Activated T-cell treated with anti-CD3 and anti-CD28 coated beads, Interleukin-2, amount 50 U/mL, for 72 hours (primary cell): ENCODE measurements at regions not wholly inside any gene's neighbourhood (a gene's known extent, or its start where the extent isn't known, plus 50 kb on each side); places are given as distances from the start of the nearest gene placed in this dataset.

Source experiments
- ATAC-seq, 2 donors: fragments of 150-1000 bp; cut with Tn5 transposase; replicated peaks in 1 of 2; 2 replicates each; pipeline ENCODE4 v1.10.0; 2021; ENCODE audit warnings: moderate library complexity in 2 of 2, mild to moderate bottlenecking in 1 of 2
- DNase-seq, 2 donors: peaks; one replicate each; pipeline ENCODE4 v3.0.0; 2021 to 2022; ENCODE audit warnings: mixed read lengths in 1 of 2
- H3K27ac Mint-ChIP-seq: one replicate; pipeline ENCODE4 v1.8.0; 2022; ENCODE audit warnings: mild to moderate bottlenecking, moderate library complexity, mixed read lengths
- H3K27me3 Mint-ChIP-seq: one replicate; pipeline ENCODE4 v1.8.0; 2022; ENCODE audit warnings: low read depth, mixed read lengths
- H3K36me3 Mint-ChIP-seq, 2 donors: one replicate each; pipeline ENCODE4 v1.8.0; 2022; ENCODE audit warnings: mixed read lengths in 2 of 2, mild to moderate bottlenecking in 1 of 2; ENCODE audit not compliant: insufficient read depth in 2 of 2
- H3K4me1 Mint-ChIP-seq: one replicate; pipeline ENCODE4 v1.8.0; 2022; ENCODE audit warnings: low read depth, mixed read lengths
- H3K4me3 Mint-ChIP-seq, 2 donors: one replicate each; pipeline ENCODE4 v1.8.0; 2022; ENCODE audit warnings: mild to moderate bottlenecking in 2 of 2, mixed read lengths in 2 of 2, moderate library complexity in 2 of 2
- H3K9me3 Mint-ChIP-seq, 2 donors: one replicate each; pipeline ENCODE4 v1.8.0; 2022; ENCODE audit warnings: mixed read lengths in 2 of 2

DNA sequence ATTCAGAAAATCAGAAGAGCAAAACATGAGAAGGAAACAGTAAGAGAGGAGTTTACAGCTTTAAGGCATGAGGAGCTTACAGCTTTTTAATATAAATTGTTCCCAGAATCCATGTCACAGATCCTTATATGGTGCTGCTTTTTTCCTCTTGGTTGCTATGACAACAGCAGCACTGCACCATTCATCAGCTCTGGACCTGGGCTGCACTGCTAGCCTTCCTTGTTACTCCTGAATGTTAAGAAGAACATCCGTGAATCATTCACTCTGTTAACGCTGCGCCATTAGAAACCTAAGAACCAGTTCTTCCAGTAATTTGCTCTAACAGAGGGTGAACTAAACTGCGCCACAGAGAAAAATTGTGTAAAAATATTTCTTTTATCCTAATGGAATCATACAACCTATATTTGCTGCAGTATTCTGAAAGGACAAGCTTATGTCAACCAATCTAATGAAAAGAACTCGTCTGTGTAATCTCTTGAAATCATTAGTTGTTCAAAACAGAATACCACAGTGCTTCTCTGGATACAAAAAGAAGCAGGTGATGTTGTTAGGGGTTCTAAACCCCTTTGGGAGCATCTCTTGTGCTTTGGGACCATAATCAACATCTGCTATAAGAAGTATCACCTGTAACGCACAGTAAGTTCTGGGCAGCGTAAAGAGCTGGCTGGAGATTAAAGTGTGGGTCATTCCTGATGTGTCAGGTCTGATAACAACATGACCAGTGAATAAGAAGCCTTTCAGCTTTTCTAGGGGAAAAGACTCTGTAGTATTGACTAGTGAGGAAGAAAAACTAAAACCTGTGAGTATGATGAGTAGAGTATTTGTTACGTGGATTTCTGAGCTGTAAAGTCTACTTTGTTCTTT lies 151.2 kb downstream of the TANC2 start:
- Mint-ChIP-seq H3K9me3 (no peaks in the 10 kb centered on the region), H3K27ac (no peak overlapping the region), H3K36me3 (no peaks in the 10 kb centered on the region), H3K4me1 (no peaks in the 10 kb centered on the region), H3K27me3 (no peaks in the 10 kb centered on the region), H3K4me3 (no peak overlapping the region)
- ATAC-seq (no peak), DNase-seq (no peak)

DNA sequence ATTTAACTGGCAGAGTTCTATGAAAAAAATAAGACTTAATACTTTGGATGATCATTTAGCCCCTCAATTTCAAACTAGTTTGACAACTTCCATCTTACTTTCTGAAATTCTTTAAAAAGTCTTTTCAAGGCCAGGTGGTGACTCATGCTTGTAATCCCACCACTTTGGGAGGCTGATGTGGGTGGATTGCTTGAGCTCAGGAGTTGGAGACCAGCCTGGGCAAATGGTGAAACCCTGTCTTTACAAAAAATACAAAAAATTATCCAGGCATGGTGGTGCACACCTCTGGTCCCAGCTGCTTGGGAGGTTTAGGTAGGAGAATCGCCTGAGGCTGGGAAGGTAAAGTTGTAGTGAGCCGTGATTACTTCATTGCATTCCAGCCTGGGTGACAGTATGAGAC lies 154.4 kb downstream of the TANC2 start:
- Mint-ChIP-seq H3K27me3 (no peaks in the 10 kb centered on the region), H3K4me3 (no peak overlapping the region), H3K27ac (no peak overlapping the region), H3K4me1 (no peaks in the 10 kb centered on the region), H3K9me3 (no peaks in the 10 kb centered on the region), H3K36me3 (no peaks in the 10 kb centered on the region)
- ATAC-seq = no peak
- no peak for DNase-seq

DNA sequence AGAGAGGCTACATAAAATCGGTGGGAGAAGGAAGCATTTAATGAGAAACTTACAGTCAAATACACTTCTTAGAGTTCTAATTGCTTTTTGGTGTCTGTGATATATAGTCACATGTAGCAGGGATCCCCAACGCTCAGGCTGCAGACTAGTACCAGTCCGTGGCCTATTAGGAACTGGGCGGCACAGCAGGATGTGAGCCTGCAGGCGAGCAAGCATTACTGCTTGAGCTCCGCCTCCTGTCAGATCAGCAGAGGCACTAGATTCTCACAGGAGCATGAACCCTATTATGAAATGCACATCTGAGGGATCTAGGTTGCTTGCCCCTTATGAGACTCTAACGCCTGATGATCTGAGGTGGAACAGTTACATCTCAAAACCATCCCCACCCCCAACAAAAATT lies 158.5 kb downstream of the TANC2 start:
- no peak for ATAC-seq
- no peak for DNase-seq
- Mint-ChIP-seq H3K27me3 (no peaks in the 10 kb centered on the region), H3K9me3 (peaks cover 0 to 1% of the 10 kb centered on the region in 2 donors), H3K27ac (no peak overlapping the region), H3K36me3 (no peaks in the 10 kb centered on the region), H3K4me1 (no peaks in the 10 kb centered on the region), H3K4me3 (no peak overlapping the region)

DNA sequence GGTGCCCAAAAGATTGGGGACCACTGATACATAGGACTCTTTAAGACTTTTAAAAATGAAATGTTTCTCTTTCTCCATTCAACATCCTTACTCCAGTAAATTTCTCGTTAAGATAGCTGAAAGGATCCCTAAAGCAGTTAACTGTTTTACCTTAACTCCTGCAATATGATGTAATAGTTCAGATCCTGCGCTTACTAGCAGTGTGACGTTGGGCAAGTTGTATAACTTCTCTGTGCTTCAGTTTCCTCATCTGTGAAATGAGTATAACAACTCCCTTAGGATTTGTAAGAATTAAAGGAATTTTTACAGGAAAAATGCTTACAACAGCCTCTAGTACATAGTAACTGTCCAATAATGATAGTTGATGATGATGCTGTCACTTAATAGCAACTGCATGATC lies 158.9 kb downstream of the TANC2 start:
- DNase-seq = no peak
- no peak overlapping the region for H3K4me3 Mint-ChIP-seq
- H3K4me1 Mint-ChIP-seq = no peaks in the 10 kb centered on the region
- no peak overlapping the region for H3K27ac Mint-ChIP-seq
- peaks cover 0 to 1% of the 10 kb centered on the region in 2 donors for H3K9me3 Mint-ChIP-seq
- no peak for ATAC-seq
- H3K27me3 Mint-ChIP-seq = no peaks in the 10 kb centered on the region
- no peaks in the 10 kb centered on the region for H3K36me3 Mint-ChIP-seq

DNA sequence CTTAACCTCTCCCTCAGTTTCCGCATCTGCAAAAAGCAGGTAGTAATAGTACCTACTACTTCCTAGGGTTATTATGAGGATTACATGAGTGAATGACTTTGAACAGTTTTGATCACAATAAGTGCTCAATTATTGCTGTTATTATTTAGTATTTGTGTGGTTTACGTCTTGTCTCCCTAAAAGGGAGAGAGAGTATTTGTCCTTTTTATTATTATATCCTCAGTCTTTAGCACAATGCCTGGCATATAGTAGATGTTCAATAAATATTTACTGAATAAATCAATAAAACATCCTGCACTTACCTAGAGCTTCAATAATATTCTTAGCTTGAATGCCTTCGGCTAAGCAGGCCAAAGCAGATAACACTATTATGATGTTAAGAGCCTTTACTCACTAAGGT lies 160.0 kb downstream of the TANC2 start:
- Mint-ChIP-seq H3K4me1 (no peaks in the 10 kb centered on the region), H3K9me3 (peaks cover 0 to 1% of the 10 kb centered on the region in 2 donors), H3K27me3 (no peaks in the 10 kb centered on the region), H3K4me3 (no peak overlapping the region), H3K36me3 (no peaks in the 10 kb centered on the region), H3K27ac (no peak overlapping the region)
- ATAC-seq (no peak), DNase-seq (no peak)

DNA sequence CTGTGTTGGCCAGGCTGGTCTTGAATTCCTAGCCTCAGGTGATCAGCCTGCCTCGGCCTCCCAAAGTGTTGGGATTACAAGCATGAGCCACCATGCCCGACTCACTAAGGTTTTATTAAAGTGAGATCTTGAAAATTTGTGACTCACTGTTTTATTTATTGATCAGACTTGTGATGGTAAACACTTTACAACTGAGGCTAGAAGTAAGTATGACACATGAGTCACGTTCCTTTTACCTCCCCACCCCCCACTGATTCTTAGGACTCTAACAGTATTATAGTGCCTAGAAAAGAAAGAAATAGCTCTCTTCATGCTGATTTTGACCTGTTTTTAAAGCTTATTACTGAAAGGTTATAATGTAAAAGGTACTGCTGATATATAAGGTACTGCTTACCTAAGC lies 160.6 kb downstream of the TANC2 start:
- no peak for ATAC-seq
- peaks cover 0 to 1% of the 10 kb centered on the region in 2 donors for H3K9me3 Mint-ChIP-seq
- no peak overlapping the region for H3K27ac Mint-ChIP-seq
- no peaks in the 10 kb centered on the region for H3K27me3 Mint-ChIP-seq
- H3K36me3 Mint-ChIP-seq = no peaks in the 10 kb centered on the region
- H3K4me1 Mint-ChIP-seq = no peaks in the 10 kb centered on the region
- DNase-seq = no peak
- no peak overlapping the region for H3K4me3 Mint-ChIP-seq

DNA sequence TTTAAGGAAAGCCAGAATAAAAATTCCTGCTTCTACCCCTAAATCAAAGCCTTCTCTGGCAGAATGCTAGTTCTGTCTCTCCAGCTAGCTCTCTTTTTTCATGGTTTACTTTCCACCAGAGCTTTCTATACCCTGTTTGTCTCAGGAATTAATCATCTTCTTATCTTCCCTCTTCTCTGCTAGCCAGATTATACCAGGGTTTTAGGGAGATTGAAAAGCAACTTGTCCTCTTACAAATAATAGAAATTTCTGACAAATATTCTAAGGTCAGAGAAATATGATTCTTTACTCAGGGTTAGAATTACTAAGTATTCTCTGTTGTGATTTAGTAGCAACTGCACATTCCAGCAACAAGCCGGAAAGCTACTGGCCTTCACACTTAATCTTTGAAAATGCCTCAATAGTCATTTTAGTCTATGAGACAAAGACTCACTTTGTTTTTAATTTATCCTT lies 166.4 kb downstream of the TANC2 start:
- Mint-ChIP-seq H3K9me3 (peaks cover 0 to 1% of the 10 kb centered on the region in 2 donors), H3K27me3 (no peaks in the 10 kb centered on the region), H3K27ac (no peak overlapping the region), H3K4me3 (no peak overlapping the region), H3K36me3 (no peaks in the 10 kb centered on the region), H3K4me1 (no peaks in the 10 kb centered on the region)
- no peak for DNase-seq
- no peak for ATAC-seq

DNA sequence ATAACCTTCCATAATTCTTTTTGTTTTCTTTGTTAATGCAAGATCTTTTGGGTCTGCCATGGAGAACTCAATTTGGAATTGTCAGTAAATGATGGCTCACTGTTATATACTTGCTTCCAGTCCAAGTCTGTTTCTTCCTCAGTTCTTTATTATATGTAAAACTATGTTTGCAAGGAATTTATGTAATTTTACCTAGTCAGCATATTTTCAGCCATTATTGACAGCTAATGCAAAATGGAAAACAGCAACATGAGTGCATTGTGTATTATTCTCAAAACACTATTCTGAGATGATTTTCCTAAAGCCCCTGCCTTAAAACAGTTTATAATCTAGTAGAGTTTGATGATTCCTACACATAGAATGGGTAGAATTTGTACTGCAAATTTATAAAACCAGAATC lies 167.5 kb downstream of the TANC2 start:
- no peak overlapping the region for H3K4me3 Mint-ChIP-seq
- DNase-seq (no peak), ATAC-seq (no peak)
- no peaks in the 10 kb centered on the region for H3K27me3 Mint-ChIP-seq
- no peaks in the 10 kb centered on the region for H3K36me3 Mint-ChIP-seq
- H3K4me1 Mint-ChIP-seq = no peaks in the 10 kb centered on the region
- no peak overlapping the region for H3K27ac Mint-ChIP-seq
- H3K9me3 Mint-ChIP-seq = peaks cover 0 to 1% of the 10 kb centered on the region in 2 donors

DNA sequence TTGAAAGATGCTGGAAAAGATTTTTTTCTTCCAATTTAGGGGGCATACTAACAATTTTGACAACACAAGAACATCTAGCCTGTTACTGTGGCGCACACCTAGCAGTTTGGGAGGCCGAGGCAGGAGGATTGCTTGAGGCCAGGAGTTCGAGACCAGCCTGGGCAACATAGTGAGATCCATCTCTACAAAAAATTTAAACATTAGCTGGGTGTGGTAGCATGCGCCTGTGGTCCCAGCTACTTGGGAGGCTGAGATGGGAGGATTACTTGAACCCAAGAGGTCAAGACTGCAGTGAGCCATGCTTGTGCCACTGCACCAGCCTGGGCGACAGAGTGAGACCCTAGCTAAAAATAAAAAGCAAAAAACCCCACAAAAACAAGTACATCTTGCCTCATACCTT lies 168.8 kb downstream of the TANC2 start:
- H3K27me3 Mint-ChIP-seq = no peaks in the 10 kb centered on the region
- no peaks in the 10 kb centered on the region for H3K4me1 Mint-ChIP-seq
- no peak overlapping the region for H3K27ac Mint-ChIP-seq
- DNase-seq = no peak
- H3K36me3 Mint-ChIP-seq = no peaks in the 10 kb centered on the region
- no peaks in the 10 kb centered on the region for H3K9me3 Mint-ChIP-seq
- ATAC-seq = no peak
- no peak overlapping the region for H3K4me3 Mint-ChIP-seq

DNA sequence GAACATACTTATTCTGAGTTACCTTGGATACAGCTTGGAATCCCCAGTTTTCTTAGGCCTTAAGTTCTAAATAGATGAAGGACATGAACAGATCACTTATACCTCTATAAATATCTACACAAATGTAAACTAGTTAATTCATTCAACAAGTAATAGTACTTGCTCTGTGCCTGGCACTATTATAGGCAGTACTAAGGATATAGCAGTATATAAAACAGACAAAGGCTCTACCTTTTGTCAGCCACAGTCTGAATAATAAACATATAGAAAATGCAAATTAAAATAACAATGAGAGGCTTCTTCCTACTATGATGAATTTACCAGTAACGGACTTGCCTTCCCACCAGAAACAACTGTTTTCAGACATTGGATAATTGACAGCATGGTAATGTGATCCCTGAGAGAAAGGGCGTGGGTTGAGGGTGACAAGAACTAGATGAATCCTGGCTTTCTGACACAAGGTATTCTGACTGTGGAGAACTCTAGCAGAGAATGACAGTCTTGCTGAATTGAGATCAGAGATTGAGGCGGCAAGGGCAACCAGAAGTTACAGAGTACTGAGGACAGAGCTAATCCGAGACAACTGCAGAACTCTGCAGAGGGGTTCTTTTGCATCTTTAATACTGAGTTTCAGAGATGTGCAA lies 170.5 kb downstream of the TANC2 start:
- no peak for ATAC-seq
- H3K27ac Mint-ChIP-seq = no peak overlapping the region

DNA sequence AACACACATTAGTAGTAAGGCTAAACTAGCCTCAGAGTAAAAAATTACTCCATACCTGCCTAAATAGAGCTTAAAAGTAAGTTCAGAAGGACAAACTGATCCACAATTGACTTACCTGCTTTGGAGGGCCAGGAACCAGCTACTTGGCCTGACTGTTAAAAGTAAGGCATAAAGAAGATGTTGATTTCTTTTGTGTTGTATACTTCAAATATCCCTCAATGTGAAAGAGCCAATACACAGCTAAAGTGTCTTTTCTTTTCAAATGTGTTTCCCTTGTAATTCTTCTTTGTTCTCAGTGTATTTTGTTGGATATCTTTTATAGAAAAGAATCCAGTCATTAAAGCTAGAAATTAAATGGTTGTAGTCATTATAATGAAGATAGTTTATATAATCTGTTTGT lies 171.1 kb downstream of the TANC2 start:
- no peak overlapping the region for H3K27ac Mint-ChIP-seq
- no peak for ATAC-seq
- H3K4me1 Mint-ChIP-seq = no peaks in the 10 kb centered on the region
- no peaks in the 10 kb centered on the region for H3K36me3 Mint-ChIP-seq
- no peak for DNase-seq
- H3K27me3 Mint-ChIP-seq = no peaks in the 10 kb centered on the region
- H3K9me3 Mint-ChIP-seq = no peaks in the 10 kb centered on the region
- H3K4me3 Mint-ChIP-seq = no peak overlapping the region

More for the DNA sequence above, 170.5 kb downstream of the TANC2 start:
- no peaks in the 10 kb centered on the region for H3K4me1 Mint-ChIP-seq
- no peak for DNase-seq
- H3K36me3 Mint-ChIP-seq = no peaks in the 10 kb centered on the region
- H3K4me3 Mint-ChIP-seq = no peak overlapping the region
- no peaks in the 10 kb centered on the region for H3K9me3 Mint-ChIP-seq
- no peaks in the 10 kb centered on the region for H3K27me3 Mint-ChIP-seq

DNA sequence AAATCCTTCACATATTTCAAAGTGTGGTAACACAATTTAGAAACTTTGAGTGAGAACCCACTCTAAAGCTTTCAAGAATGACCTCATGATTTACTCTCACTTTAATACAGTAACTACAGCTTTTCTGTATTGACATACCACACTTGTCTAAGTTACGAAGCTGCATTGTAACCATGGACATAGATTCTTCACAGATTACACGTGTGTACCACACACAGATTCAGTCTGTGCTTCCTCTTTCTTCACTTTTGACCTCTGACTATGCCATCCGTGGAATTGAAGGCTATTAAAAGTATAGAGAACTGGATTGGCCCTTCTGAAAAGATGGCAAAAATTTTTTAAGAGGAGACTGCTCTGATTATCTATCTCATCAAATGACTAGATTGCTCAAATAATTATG lies 172.7 kb downstream of the TANC2 start:
- DNase-seq (no peak), ATAC-seq (no peak)
- no peaks in the 10 kb centered on the region for H3K27me3 Mint-ChIP-seq
- peak overlapping the region; percentile 33 for H3K27ac Mint-ChIP-seq
- H3K9me3 Mint-ChIP-seq = no peaks in the 10 kb centered on the region
- H3K4me1 Mint-ChIP-seq = no peaks in the 10 kb centered on the region
- H3K36me3 Mint-ChIP-seq = no peaks in the 10 kb centered on the region
- H3K4me3 Mint-ChIP-seq = no peak overlapping the region

DNA sequence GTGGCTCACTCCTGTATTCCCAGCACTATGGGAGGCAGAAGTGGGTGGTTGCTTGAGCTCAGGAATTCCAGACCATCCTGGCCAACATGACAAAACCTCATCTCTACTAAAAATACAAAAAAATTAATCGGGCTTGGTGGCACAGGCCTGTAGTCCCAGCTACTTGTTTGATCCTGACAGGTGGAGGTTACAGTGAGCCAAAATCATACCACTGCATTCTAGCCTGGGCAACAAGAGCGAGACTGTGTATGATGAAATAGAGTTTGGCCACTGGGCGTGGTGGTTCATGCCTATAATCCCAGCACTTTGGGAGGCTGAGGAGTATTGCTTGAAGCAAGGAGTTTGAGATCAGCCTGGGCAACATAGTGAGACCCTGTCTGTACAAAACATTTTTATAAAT lies 173.3 kb downstream of the TANC2 start:
- H3K4me3 Mint-ChIP-seq = no peak overlapping the region

More for the DNA sequence above, 173.3 kb downstream of the TANC2 start:
- Mint-ChIP-seq H3K27ac (no peak overlapping the region), H3K9me3 (no peaks in the 10 kb centered on the region), H3K4me1 (no peaks in the 10 kb centered on the region), H3K36me3 (no peaks in the 10 kb centered on the region), H3K27me3 (no peaks in the 10 kb centered on the region)
- DNase-seq (no peak), ATAC-seq (no peak)
